Heart left ventricle (tissue), 16 donors: ENCODE measurements at regions not wholly inside any gene's neighbourhood (a gene's known extent, or its start where the extent isn't known, plus 50 kb on each side); places are given as distances from the start of the nearest gene placed in this dataset.

Experiments
- ATAC-seq, 4 donors: fragments of 200-7000 bp; cut with Tn5 transposase; one replicate each; pipeline ENCODE4 v1.9.1; 2020 to 2022; ENCODE audit warnings: moderate library complexity in 4 of 4, mild to moderate bottlenecking in 3 of 4, moderate number of reproducible peaks in 1 of 4
- DNase-seq, 5 donors: peaks; one replicate each; pipeline ENCODE4 v3.0.0-alpha.2; 2020
- H3K27ac ChIP-seq, 12 donors: fragments of 200-600 bp; sonication (generic) in 4 of 12; one replicate each; pipeline versions ENCODE4 v1.5.0 to v1.8.0; 2016 to 2022; ENCODE audit warnings: mild to moderate bottlenecking in 2 of 12
- H3K27me3 ChIP-seq, 9 donors: fragments of 200-600 bp; sonication (generic) in 2 of 9; one replicate each; pipeline versions ENCODE4 v1.5.1 to v1.8.0; 2016 to 2022; ENCODE audit warnings: mild to moderate bottlenecking in 3 of 9
- H3K36me3 ChIP-seq, 9 donors: fragments of 200-600 bp; sonication (generic) in 2 of 9; one replicate each; pipeline versions ENCODE4 v1.5.0 to v1.8.0; 2018 to 2022; ENCODE audit warnings: mild to moderate bottlenecking in 2 of 9
- H3K4me1 ChIP-seq, 12 donors: fragments of 200-600 bp; sonication (generic) in 4 of 12; one replicate each; pipeline versions ENCODE4 v1.5.0 to v1.8.0; 2016 to 2022; ENCODE audit warnings: mild to moderate bottlenecking in 3 of 12
- H3K4me3 ChIP-seq, 12 donors: fragments of 200-600 bp; sonication (generic) in 4 of 12; one replicate each; pipeline versions ENCODE4 v1.5.0 to v1.8.0; 2017 to 2022; ENCODE audit warnings: mild to moderate bottlenecking in 9 of 12, moderate library complexity in 4 of 12
- H3K9me3 ChIP-seq, 12 donors: fragments of 200-600 bp; sonication (generic) in 4 of 12; one replicate each; pipeline versions ENCODE4 v1.5.0 to v1.8.0; 2016 to 2022; ENCODE audit warnings: mild to moderate bottlenecking in 1 of 12
- CTCF ChIP-seq, 12 donors: fragments of 200-600 bp; sonication (generic) in 4 of 12; IDR thresholded peaks; one replicate each; pipeline versions ENCODE4 v1.5.0 to v1.8.0; 2018 to 2022; ENCODE audit warnings: antibody characterized with exemption in 12 of 12, mild to moderate bottlenecking in 5 of 12
- POLR2A ChIP-seq, 2 donors: fragments of 450-650 bp; IDR thresholded peaks; one replicate each; pipeline ENCODE4 v1.6.1; 2017; ENCODE audit warnings: antibody characterized with exemption in 2 of 2, mild to moderate bottlenecking in 2 of 2, moderate library complexity in 2 of 2
- WGBS, 4 donors: extraction: QIAGEN DNeasy Blood & Tissue Kit in 2 of 4; methylation state at CpG; one replicate each; pipeline versions ENCODE4 v1.1.5 to v1.1.7; 2013 to 2018; 5-methylcytosine and 5-hydroxymethylcytosine counted together
- intact Hi-C, 10 donors: fragments of 100-400 bp; cut with DNase I; formaldehyde crosslinking; loops; one replicate each; pipeline versions ENCODE4 v1.11.1 to v1.14.2; 2022
- donor health status: ischemic (EF 13 %, LVEDD 7.1; RV severe dilation, severe dysfunction).
- donor health status: healthy with polysubstance abuse.
- donor health status: DM: no; HTN: yes; CAD: no.
- donor health status: DM: no; HTN: no; CAD: no.
- donor health status: ischemic (EF 25% LVEDD 6.9; RV normal size, moderate dysfunction).
- donor health status: ischemic (EF 25% LVEDD 5.7; RV mildly dilated, moderate dysfunction).
- donor health status: healthy.
- donor health status: DM: yes; HTN: yes; CAD: no.
- donor health status: ischemic (EF 35%, LVEDD 5.7; RV mildly dilated, moderate dysfunction).
- donor health status: nonischemic (EF 11% LVEDD 7.7; RV severe dilation, severe dysfunction).
- donor health status: DM: yes; HTN: yes; CAD: no.
- donor health status: PGD.
- donor health status: ischemic (EF 29% LVEDD 5.4; RV normal size, mild dysfunction).
- donor health status: nonischemic (EF 23%, LVEDD 6.1; RV moderate dilation, normal function).

DNA sequence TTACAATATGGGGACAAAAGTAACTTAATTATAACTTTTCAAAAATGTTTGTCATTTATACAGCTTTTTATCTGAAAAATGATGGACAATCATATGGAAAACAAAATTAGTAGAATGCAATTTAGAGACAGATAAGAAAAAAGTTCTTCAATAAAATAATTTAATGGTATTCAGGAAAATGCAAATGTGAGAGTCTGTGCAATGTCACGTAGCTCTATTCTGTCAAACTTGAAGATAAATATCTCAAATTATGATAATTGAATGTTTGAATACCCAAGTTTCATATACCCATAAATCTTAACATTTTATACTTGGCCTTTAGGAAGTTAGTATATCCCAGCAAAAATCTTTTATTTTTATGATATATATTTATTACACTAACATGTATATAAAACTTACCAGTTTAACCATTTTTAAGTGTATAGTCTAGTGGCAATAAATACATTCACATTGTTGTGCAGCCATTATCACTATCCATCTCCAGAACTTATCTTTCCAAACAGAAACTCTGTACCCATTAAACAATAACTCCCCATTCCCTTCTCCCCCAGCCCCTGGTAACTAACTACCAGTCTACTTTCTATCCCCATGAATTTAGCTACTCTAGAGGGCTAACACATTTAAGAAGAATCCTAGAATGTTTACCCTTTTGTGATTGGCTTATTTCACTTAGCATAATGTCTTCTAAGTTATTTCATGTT lies 311.5 kb downstream of the SOCS6 start:
- peaks cover 0 to 3% (median 0%) of the 10 kb centered on the region in 12 donors for H3K9me3 ChIP-seq
- no peaks in the 10 kb centered on the region for H3K27me3 ChIP-seq
- no peaks in the 10 kb centered on the region for H3K4me1 ChIP-seq
- ATAC-seq (no peak), DNase-seq (no peak)
- intact Hi-C loops, result no loop called here
- H3K4me3 ChIP-seq, result no peak overlapping the region
- TF ChIP-seq POLR2A (IDR thresholded peaks at IDR 0.05), result no peak
- no peak for TF ChIP-seq CTCF (IDR thresholded peaks at IDR 0.05)
- 59 to 68% (median 66%) methylated on average over 1 of the region's 1 CpG for WGBS, 4 donors
- no peak overlapping the region for H3K27ac ChIP-seq
- no peaks in the 10 kb centered on the region for H3K36me3 ChIP-seq

- Histone ChIP-seq H3K9me3 (peaks cover 0 to 3% (median 0%) of the 10 kb centered on the region in 12 donors), H3K27me3 (no peaks in the 10 kb centered on the region), H3K27ac (no peak overlapping the region), H3K4me1 (no peaks in the 10 kb centered on the region), H3K4me3 (no peak overlapping the region), H3K36me3 (no peaks in the 10 kb centered on the region)
- no peak for DNase-seq
- no peak for ATAC-seq
- intact Hi-C loops, result no loop called here
- TF ChIP-seq CTCF (IDR thresholded peaks at IDR 0.05) (no peak), POLR2A (IDR thresholded peaks at IDR 0.05) (no peak)
These were observed 309.6 kb downstream of the SOCS6 start for GRCh38 chr18:70598406-70598805.

- intact Hi-C loops, result no loop called here
- TF ChIP-seq CTCF (IDR thresholded peaks at IDR 0.05), result no peak
- TF ChIP-seq POLR2A (IDR thresholded peaks at IDR 0.05), result no peak
- H3K4me3 ChIP-seq, result no peak overlapping the region
- DNase-seq, result no peak
- peaks cover 0 to 37% (median 12%) of the 10 kb centered on the region in 12 donors for H3K9me3 ChIP-seq
- no peaks in the 10 kb centered on the region for H3K27me3 ChIP-seq
- ATAC-seq, result no peak
- H3K4me1 ChIP-seq, result no peaks in the 10 kb centered on the region
- WGBS, 4 donors, result 51 to 55% (median 54%) methylated on average over 2 of the region's 2 CpGs
- no peaks in the 10 kb centered on the region for H3K36me3 ChIP-seq
- H3K27ac ChIP-seq, result no peak overlapping the region
These were observed 294.1 kb downstream of the SOCS6 start for GRCh38 chr18:70582981-70583380.

- DNase-seq (no peak), ATAC-seq (no peak)
- no peaks in the 10 kb centered on the region for H3K27me3 ChIP-seq
- 31 to 39% (median 35%) methylated on average over 6 of the region's 6 CpGs for WGBS, 4 donors
- H3K27ac ChIP-seq, result no peak overlapping the region
- intact Hi-C loops, result no loop called here
- H3K4me3 ChIP-seq, result no peak overlapping the region
- H3K9me3 ChIP-seq, result peaks cover 0 to 8% (median 0%) of the 10 kb centered on the region in 12 donors
- TF ChIP-seq CTCF (IDR thresholded peaks at IDR 0.05) (no peak), POLR2A (IDR thresholded peaks at IDR 0.05) (no peak)
- H3K4me1 ChIP-seq, result no peaks in the 10 kb centered on the region
- H3K36me3 ChIP-seq, result no peaks in the 10 kb centered on the region
These were observed 289.6 kb downstream of the SOCS6 start for GRCh38 chr18:70578480-70578879.
